ENCODE measurements at regions not wholly inside any gene's neighbourhood (a gene's known extent, or its start where the extent isn't known, plus 50 kb on each side); places are given as distances from the start of the nearest gene placed in this dataset.

DNA sequence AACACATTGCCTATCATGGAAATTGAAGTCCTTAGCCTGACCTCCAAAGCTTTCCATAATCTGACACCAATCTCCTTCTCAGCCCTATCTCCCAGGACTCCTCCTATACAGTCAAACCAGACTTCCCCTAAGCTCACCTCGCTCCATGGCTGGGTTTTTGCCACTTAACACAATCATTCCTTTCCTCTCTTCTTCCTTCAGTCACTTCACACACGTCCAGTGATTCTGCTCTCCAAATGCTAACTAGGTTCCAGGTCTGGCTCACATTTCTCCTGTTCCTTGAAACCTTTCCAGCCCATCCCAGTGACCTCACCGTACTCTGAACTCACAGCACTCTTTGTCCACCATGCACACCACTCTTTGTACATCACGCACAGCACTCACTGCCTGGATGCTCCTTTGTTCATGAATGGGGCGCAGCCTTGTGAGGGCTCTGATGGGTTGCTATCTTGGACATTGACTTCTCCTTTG, 98.4 kb downstream of the GLUL start:
- DNase-seq: no peak

DNA sequence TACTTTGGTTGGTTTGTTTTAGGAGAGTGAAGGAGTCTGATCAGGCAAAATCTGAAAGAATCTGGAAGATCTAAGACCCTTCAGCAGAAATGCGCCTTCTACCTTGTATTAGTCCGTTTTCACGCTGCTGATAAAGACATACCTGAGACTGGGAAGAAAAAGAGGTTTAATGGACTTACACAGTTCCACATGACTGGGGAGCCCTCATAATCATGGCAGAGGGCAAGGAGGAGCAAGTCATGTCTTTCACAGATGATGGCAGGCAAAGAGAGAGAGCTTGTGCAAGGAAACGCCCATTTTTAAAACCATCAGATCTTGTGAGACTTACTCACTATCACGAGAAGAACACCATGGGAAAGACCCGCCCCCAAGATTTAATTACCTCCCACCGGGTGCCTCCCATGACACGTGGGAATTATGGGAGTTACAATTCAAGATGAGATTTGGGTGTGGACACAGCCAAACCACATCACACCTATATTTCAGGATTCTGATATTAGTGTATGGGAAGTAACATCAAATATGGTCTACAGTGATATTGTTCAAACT, 99.3 kb downstream of the GLUL start:
- no peak for DNase-seq

DNA sequence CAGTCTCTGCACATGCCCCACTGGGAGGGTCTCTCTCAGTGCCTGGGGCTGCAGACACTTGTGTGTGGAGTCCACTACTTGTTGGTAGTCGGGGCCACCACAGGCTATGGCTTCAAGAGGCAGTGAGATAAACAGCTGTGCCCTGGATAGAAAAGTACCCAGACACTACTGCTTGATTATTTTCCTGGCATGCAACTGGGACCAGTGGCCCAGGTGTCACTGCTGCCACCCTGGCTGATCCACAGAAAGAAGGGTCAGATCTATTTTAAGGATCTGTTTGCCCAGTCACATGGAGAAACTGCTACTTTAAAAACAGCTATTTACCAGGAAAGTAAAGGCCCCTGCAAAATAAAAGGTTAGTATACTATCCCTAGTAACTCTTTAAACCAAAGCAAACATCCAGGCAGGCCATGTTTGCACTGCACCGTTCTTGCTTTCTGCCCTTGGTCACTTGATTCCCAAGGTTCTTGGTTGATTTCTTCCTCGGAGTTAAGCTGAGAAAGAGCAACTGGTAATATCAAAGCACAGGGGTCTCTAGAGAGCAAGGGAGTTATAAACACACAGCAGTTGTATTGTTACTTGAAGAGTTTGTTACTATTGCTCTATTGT, 99.9 kb downstream of the GLUL start:
- no peak for DNase-seq

DNA sequence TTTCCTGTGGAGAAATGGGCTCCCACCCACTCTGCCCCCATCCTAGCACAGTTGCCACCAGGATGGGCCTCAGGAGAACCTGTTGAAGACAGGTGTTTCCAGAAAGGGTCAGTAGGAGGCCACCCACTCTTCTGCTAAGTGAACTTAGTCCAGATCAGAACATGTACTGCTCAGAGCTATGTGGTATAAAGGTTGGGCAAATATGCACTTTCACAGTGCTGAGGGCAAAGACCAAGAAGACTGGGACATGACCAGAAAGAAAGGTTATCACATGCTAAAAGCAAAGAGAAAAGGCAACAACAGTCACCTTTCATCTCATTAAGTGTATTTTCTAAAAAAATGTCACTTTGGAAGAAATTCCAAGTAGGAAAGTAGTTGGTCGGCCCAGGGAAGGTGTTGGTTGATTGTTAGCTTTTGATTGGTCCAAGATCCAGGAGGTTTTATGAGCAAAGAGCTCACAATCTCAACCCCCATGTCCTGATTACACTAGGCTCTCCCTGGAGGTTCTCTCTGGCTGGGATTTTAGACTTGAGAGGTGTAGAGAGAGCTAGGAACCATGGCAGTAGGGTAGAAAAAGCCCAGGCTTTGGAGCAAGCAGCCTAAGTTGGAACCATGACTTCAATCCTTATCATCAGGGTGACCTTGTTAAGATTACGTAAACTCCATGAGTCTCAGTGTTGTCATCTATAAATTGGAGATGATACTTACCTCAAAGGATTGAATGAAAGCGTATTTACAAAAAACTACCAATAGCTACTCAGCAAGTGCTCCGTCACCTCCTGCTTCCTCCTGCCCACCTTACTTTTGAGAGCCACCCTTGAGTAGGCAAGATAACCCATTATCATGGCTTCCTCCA, 102.6 kb downstream of the GLUL start:
- DNase-seq: no peak

DNA sequence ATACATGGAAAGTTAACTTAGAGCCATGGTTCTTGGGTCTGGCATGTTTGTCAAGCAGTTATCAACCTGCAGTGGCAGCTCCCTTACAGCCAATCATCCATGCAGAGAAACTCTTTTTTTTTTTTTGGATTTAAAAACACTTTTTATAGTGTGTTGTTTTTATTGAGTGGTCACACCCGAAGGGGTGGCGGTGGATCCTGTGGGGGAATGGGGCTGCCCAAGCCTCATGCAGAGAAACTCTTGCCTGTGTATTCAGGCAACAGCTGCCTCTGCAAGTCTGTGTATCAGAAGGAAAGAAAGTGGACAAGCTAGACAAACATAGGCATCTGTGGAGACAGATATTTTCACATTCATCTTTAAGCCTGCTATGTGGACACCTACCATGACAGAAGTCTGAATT, 104.8 kb downstream of the GLUL start:
- no peak for DNase-seq

DNA sequence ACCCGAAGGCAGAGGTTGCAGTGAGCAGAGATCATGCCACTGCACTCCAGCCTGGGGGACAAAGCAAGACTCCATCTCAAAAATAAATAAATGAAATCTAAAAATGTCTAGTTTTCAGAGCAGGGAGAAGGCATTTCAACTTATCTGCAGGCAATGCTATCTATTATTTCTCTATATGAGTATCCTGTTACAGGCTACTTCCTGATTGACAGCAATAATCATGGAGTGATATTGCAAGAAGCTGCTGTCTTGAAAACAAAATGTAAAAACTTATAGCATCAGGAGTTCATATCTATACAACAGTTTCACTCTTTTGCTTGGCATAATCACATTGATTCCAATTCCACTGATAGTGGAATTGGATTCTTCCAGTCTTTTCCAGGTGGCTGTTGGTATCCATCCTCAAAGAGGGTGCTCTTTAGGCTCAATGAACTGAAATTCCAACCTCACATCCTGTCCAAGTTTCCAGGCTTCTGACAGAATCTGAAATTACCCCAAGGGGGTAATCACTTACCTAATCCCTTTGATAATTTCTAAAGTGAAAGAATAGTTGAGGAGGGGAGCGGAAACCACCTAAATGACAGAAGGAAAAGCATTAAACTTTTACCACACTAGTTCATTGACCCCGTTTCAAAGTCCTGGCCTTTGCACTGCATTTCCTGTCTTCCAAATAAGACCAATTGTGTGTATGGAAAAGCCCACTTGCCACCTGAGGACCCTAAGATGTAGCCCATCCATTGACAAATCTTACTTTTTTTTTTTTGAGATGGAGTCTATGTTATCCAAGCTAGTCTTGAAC, 107.6 kb downstream of the GLUL start:
- no peak for DNase-seq

DNA sequence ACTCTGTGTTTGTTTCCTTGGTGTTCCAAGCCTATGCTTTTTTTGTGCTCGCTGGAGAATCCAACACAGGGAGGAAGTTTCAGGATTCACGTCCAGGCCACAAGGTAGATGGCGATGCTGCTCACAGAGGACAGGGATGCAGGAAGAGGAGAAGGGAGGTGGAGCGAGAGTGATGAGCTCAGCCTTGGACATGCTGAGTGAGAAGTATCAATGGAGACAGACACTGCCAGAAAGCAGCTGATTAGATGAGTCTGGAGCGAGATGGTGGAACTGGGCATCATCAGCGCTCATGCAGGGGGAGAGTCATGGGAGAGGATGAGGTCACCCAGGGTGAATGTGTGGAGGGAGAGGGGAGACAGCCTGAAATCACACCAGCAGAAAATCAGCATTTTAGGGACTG, 110.0 kb downstream of the GLUL start:
- DNase-seq: peak; percentile 77

DNA sequence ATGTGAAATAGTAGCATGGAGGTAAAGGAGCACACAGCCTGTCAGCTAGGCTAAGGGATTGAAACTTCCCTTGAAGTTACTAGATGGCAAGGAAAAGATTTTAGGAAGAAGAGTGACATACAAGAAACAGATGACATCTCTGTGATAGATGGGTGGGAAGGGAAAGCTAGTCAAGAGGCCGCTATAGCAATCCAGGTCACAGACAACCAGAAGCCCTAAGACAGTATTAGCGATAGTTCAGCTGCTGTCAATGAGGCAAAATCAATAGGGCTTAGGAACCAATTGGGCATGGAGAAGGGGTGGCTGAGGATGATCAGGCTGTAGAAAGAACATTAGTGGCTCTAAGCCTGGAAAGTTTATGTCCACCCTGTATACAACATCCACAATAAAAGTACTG, 111.1 kb downstream of the GLUL start:
- DNase-seq: no peak

DNA sequence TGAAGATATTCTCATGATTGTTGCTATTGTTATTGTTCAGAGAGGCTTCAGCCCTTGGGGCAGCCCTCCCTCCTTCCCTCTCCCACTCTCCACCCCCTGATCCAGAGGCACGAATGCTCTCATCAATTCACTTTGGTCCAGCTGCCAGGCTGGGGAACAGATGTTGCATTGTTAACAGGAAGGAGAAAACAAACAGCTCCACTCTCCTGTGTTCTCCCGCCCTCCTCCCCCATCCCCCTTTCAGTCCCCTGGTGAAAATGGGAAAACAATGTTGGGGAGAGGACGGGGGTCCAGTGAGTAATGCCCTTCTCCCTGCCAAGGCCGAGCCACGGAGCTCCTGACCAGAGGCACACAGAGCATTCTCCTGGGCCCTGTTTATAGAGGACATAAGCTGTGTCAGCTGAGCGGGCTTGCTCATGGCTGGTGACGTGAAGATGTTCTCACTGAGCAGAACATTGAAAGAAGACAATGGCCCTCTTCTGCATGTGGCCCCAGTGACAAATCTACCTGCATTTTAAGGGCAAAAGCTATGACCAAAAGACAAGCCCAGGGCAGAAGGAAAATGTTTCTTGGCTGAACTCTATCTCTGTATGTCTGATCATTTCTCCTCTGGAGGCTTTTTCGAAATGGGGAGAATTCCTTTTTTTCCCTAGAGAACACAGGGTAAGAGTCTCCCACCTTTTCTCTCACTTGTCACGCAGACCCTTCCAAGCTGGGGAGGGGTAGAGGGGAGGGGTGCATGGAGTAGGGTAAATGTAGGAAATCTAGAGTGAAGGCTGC, 111.7 kb downstream of the GLUL start:
- peak; percentile 77 for DNase-seq

DNA sequence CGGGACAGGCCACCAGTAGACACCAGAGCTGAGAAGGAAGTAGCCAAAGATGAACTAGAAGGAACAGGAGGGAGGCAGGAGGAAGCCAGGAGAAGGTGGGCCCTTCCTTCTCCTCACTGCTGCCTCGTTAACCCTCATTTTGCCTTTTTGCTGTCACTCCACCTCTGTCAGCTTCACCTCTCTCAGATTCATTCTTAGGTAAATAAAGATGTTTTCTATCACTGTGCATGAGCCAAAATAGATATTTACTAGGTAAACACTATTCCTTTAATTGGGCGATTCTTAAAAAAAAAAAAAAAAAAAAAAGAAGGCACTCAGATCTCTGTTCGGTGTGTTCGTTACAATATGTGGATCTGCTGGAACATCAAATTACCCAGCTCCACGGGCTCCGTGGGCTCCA, 112.3 kb downstream of the GLUL start:
- DNase-seq: no peak

DNA sequence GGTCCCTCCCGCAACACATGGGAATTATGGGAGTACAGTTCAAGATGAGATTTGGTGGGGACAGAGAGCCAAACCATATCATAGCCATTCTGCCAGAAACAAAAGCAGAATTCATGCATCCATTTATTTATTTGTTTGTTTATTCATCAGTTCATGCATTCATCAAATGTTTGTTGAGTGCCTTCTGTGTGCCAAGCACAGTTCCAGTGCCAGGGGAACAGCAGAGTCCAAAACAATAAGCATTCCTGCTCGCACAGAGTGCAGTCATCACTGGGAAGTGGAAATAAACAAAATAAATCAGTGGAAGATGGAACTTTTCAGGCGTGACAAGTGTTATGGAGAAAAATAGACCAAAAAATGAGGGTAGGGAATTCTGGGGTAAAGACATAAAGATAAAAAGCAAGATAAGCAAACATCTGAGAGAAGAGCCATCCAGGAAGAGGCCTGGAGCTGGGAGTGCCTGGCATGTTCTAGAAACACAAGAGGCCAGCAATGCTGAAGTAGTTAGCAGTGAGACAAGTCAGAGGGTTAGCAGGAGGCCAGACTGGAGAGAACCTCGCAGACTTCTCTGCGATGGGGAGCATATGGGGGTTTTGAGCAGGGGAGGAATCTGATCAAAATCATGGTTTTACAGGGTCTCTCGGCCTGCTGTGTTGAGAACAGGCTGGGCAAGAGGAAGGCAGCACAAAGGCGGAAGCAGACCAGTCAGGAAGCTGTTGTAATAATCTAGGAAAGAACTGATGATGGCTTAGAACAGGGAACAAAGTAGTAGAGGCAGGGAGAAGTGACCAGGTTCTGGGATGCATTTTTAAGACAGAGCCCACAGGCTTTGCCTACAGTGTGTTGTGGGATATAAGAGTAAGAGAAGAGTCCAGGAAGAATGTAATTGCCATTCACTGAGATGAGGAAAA, 113.2 kb downstream of the GLUL start:
- DNase-seq: no peak

DNA sequence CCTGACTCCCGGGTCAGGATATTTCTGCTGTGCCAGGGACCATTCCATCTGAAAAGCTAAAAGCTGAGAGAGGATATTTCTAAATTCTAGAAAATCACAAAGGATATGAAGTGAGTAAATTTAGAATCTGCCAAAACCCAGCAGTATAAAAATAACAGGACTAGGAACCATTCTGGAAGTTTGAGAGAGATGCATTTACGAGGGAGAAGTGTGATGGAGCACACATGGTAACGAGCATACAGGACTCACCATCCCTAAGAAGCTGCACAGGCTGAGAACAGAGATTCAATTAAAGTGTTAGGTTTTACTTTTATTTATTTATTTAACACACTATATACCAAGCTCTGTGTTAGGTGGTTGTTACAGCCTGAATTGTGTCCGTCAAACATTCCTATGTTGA, 116.3 kb downstream of the GLUL start:
- DNase-seq: no peak

DNA sequence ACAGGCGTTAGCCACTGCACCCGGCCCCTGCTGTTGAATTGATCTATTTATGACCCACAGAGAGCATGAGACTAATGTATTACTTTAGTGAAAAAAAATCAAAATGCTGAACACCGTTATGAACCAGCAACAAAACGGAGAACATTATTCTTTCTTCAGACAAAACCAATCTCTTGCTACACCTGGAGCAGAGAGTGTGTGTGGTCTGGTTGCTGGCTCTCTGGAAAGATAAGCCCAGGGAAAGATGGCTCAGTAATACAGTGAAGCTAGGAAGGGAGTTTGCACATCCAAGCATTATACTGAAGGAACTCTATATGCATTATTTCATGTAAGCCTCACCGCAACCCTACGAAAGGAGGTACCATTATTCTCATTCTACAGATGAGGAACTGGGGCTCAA, 117.0 kb downstream of the GLUL start:
- no peak for DNase-seq

DNA sequence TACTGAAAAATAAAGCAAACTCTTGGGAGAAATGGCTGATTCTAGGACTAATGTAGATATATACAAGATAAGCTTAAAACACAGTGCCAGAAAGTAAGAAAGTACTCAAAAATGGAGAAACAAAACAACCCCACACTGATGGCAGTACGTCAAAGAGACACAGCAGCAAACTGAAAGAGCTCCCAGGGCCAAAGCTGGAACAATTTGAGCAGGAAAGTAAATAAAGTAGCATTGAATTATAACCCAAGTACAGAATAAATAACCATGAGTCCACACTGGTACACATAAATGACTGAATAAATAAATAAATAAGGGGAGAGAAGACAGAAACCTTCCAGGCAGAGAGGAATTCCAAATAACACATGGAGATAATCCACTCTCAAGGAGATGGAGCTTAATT, 120.9 kb downstream of the GLUL start:
- DNase-seq: no peak

DNA sequence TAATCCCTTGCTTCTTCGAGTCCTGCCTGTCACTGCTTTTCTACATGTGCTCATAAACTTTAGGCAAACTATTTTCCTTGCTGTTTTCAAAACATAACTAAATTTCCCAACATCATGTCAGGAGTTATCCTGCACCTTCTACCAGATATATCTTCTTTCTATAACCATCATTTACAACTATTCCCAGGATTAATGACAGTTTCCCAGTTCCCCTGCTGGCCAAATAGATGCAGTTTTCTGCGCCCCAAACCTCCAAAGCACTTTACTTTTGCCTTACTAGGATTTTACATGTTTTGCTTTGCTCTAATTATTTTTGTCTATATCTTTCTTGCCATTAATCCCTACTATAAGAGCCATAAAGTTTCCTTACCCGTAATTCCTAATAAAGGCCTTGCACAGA, 122.5 kb downstream of the GLUL start:
- DNase-seq: no peak

DNA sequence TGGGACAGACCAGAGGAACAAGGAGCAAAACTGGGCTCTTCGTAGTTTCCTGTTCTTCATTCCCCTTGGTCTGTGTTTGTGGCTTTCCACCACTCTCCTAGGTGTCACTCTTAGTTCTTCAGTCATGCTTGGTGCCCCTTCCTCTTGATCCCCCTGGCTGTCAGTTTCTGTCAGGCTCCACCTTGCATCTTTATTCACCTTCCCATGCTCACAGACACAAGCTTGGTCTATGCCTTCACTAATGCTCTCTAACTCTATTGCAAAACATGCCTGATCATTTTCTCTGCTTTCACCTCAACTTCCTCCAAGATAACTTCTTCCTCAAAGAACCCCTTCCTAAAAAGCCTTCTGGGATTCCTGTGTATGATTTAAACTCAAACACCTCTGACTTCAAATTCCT, 122.9 kb downstream of the GLUL start:
- no peak for DNase-seq

DNA sequence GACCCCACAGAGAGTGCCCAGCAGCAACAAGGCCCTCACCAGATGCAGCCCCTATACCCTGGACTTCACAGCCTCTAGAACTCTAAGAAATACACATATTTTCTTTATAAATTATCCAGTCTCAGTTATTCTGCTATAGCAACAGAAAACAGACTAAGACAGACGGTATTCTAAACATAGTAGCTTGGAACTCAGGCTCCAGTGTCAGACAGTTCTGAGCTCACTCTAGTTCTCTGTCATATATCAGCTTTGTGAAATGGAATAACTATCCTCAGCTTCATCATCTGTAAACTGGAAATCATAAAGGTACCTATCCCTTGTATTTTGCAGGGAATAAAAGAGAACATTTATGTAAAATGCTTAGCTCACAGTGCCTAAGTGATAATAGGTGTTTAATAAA, 127.4 kb downstream of the GLUL start:
- no peak for DNase-seq

DNA sequence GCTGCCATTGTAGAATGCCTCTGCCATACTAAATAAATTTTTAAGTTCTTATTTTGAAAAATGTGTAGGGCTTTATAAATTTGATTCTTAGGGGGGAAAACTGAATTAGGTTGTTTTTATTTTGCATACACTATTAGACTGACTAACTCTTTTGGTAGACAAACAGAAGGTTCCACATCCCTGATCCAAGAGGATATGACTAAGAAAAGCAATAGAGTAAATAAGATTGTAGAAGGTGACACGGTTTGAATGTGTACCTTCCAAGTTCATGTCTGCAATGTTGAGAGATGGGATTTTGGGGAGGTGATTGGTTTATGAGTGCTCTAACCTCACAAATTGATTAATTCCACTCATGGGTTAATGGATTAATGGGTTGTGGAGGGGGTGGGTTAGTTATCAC, 127.9 kb downstream of the GLUL start:
- DNase-seq: no peak

DNA sequence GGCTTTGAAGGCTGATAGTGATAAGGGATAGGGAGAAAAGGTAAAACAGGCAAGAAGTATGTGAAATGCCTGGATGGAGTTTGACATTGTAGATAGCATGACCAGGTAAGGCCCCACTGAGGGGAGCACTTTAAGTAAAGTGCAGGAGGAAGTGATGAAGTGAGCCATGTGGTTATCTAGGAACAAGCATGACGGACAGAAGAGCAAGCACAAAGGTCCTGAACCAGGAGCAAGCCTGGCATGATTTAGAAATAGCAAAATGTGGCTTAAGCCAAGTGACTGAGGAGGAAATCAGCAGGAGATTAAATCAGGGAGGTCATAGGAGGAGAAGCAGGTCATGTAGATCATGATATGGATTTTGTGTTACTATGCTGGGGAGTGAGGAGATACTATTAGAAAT, 129.2 kb downstream of the GLUL start:
- no peak for DNase-seq

DNA sequence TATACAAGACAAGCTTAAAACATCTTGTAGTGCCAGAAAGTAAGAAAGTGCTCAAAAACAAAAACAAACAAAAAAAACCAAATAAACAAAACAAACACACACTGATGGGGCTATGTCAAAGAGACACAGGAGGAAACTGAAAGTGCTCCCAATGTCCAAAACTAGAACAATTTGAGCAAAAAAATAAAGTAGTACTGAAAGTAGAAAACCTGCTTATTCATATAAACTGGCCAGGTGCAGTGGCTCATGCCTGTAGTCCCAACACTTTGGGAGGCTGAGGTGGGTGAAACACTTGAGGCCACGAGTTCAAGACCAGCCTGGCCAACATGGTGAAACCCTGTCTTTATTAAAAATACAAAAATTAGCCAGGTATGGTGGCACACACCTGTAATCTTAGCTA, 129.9 kb downstream of the GLUL start:
- DNase-seq: no peak

DNA sequence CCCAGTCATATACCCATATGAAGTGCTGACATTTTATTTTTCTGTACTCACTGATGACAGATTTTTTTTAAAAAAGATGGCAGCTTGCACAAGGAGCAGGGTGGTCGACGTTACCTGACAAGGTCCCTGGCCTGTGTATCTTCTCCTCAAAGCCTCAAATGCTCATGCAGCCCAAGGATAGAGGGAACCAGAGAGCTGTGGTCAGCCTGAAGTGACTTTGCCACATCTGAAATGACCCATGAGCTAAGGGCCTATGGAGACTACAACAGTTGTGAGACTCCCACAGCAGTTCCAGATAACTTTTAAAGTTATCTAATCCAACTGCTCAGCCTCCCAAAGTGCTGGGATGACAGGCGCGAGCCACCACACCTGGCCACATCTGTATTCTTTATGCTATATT, 131.1 kb downstream of the GLUL start:
- no peak for DNase-seq

DNA sequence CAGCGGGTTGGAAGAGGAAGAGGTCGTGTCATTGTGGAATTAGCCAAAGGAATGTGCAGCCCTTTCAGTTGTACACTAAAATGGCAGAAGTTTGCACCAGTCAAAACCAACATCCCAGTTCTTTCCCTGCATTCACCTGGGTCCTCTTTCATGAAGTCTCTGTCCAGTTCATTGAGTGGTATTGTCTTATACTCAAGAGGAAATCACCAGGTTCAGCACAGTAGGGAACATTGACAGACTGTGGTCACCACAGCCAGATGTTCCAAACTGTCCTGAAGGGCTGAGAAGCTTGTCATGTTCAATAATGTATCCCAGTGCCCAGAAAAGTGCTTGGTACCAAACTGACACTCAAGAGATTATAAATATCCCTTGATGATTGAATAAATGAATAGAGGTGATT, 131.6 kb downstream of the GLUL start:
- no peak for DNase-seq

Data from islet precursor cell (in vitro differentiated cells).